HEK293 (cell line): ENCODE measurements at regions not wholly inside any gene's neighbourhood (a gene's known extent, or its start where the extent isn't known, plus 50 kb on each side); places are given as distances from the start of the nearest gene placed in this dataset.

ENCODE experiments used
- CTCF ChIP-seq: fragments of 450-650 bp; formaldehyde crosslinking; IDR thresholded peaks from 2 replicates; pipeline ENCODE4 v1.5.1; 2016; ENCODE audit warnings: missing biosample characterization, missing genetic modification characterization
- PATZ1 ChIP-seq: fragments of 450-650 bp; formaldehyde crosslinking; IDR thresholded peaks from 2 replicates; pipeline ENCODE4 v1.5.1; 2016; ENCODE audit warnings: missing biosample characterization, missing genetic modification characterization
- ZNF112 ChIP-seq: fragments of 450-650 bp; formaldehyde crosslinking; IDR thresholded peaks from 2 replicates; pipeline ENCODE4 v1.5.0; 2017; ENCODE audit warnings: missing biosample characterization, missing genetic modification characterization
- ZNF155 ChIP-seq: fragments of 450-650 bp; formaldehyde crosslinking; IDR thresholded peaks from 2 replicates; pipeline ENCODE4 v1.5.1; 2016; ENCODE audit warnings: missing biosample characterization, missing genetic modification characterization
- ZNF202 ChIP-seq: fragments of 450-650 bp; formaldehyde crosslinking; IDR thresholded peaks from 2 replicates; pipeline ENCODE4 v1.5.1; 2016; ENCODE audit warnings: missing biosample characterization, missing genetic modification characterization, borderline replicate concordance
- ZNF324 ChIP-seq: fragments of 450-650 bp; formaldehyde crosslinking; IDR thresholded peaks from 2 replicates; pipeline ENCODE4 v1.5.1; 2016; ENCODE audit warnings: missing biosample characterization, missing genetic modification characterization
- ZNF416 ChIP-seq: fragments of 450-650 bp; formaldehyde crosslinking; IDR thresholded peaks from 2 replicates; pipeline ENCODE4 v1.5.1; 2016; ENCODE audit warnings: missing biosample characterization, missing genetic modification characterization
- ZNF585B ChIP-seq: fragments of 450-650 bp; formaldehyde crosslinking; IDR thresholded peaks from 2 replicates; pipeline ENCODE4 v1.5.1; 2016; ENCODE audit warnings: missing biosample characterization, missing genetic modification characterization
- TF ChIP-seq, protein P1 (sequence below): fragments of 450-650 bp; formaldehyde crosslinking; IDR thresholded peaks from 2 replicates; pipeline ENCODE4 v1.5.1; 2016; ENCODE audit warnings: missing biosample characterization, missing genetic modification characterization
- TF ChIP-seq, protein P2 (sequence below): sonication (generic); formaldehyde crosslinking; IDR thresholded peaks from 2 replicates; pipeline ENCODE4 v1.8.1; 2022; ENCODE audit warnings: mild to moderate bottlenecking, moderate library complexity, missing genetic modification reagents

- no peak for TF ChIP-seq CTCF (tag by site-specific recombination)
- TF ChIP-seq ZNF416 (tag by site-specific recombination): no peak
- no peak for TF ChIP-seq ZNF202 (tag by site-specific recombination)
- TF ChIP-seq, protein P1, sequence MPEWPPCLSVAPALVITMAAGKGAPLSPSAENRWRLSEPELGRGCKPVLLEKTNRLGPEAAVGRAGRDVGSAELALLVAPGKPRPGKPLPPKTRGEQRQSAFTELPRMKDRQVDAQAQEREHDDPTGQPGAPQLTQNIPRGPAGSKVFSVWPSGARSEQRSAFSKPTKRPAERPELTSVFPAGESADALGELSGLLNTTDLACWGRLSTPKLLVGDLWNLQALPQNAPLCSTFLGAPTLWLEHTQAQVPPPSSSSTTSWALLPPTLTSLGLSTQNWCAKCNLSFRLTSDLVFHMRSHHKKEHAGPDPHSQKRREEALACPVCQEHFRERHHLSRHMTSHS: no peak
- no peak for TF ChIP-seq PATZ1 (tag by site-specific recombination)
- TF ChIP-seq ZNF155 (tag by site-specific recombination): no peak
- TF ChIP-seq, protein P2, sequence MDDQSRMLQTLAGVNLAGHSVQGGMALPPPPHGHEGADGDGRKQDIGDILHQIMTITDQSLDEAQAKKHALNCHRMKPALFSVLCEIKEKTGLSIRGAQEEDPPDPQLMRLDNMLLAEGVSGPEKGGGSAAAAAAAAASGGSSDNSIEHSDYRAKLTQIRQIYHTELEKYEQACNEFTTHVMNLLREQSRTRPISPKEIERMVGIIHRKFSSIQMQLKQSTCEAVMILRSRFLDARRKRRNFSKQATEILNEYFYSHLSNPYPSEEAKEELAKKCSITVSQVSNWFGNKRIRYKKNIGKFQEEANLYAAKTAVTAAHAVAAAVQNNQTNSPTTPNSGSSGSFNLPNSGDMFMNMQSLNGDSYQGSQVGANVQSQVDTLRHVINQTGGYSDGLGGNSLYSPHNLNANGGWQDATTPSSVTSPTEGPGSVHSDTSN (CRISPR knock-in tag): no peak
- no peak for TF ChIP-seq ZNF324 (tag by site-specific recombination)
- no peak for TF ChIP-seq ZNF112 (tag by site-specific recombination)
- TF ChIP-seq ZNF585B (tag by site-specific recombination): no peak
These were observed 112.2 kb upstream of the GALNT17 start for GRCh38 chr7:71019706-71020105.
